ENCODE measurements at regions not wholly inside any gene's neighbourhood (a gene's known extent, or its start where the extent isn't known, plus 50 kb on each side); places are given as distances from the start of the nearest gene placed in this dataset.

- peaks cover 27% of the 10 kb centered on the region for H3K9me2 ChIP-seq (ENCODE audit: insufficient read depth)
- H3K36me3 ChIP-seq (ENCODE audit: insufficient read depth), result no peaks in the 10 kb centered on the region
- H3K4me1 ChIP-seq (ENCODE audit: insufficient read depth), result peaks cover 38% of the 10 kb centered on the region
- H3K9me3 Mint-ChIP-seq, result no peaks in the 10 kb centered on the region
- no peak for TF ChIP-seq ETS1 (IDR thresholded peaks at IDR 0.05)
- no peak for TF ChIP-seq JUNB (IDR thresholded peaks at IDR 0.05; ENCODE audit: unreplicated experiment)
- TF ChIP-seq, protein P1, sequence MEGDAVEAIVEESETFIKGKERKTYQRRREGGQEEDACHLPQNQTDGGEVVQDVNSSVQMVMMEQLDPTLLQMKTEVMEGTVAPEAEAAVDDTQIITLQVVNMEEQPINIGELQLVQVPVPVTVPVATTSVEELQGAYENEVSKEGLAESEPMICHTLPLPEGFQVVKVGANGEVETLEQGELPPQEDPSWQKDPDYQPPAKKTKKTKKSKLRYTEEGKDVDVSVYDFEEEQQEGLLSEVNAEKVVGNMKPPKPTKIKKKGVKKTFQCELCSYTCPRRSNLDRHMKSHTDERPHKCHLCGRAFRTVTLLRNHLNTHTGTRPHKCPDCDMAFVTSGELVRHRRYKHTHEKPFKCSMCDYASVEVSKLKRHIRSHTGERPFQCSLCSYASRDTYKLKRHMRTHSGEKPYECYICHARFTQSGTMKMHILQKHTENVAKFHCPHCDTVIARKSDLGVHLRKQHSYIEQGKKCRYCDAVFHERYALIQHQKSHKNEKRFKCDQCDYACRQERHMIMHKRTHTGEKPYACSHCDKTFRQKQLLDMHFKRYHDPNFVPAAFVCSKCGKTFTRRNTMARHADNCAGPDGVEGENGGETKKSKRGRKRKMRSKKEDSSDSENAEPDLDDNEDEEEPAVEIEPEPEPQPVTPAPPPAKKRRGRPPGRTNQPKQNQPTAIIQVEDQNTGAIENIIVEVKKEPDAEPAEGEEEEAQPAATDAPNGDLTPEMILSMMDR (conservative IDR thresholded peaks at IDR 0.05; ENCODE audit: low read depth in 2 of 2), result no peak
- TF ChIP-seq REST (IDR thresholded peaks at IDR 0.05; ENCODE audit: unreplicated experiment), result no peak
- no peak for TF ChIP-seq ZNF331 (CRISPR knock-in tag; IDR thresholded peaks at IDR 0.05; ENCODE audit: low read depth)
- TF ChIP-seq ZNF114 (CRISPR knock-in tag; IDR thresholded peaks at IDR 0.05), result no peak
- H3K27me3 ChIP-seq (ENCODE audit: insufficient read depth), result no peaks in the 10 kb centered on the region
- no peak for DNase-seq (ENCODE audit: low spot score)
- H3K4me2 ChIP-seq, result no peak overlapping the region
- H3F3A ChIP-seq (replicated peaks; ENCODE audit: low read depth), result no peaks in the 10 kb centered on the region
- H3K4me1 Mint-ChIP-seq, result peaks cover 33% of the 10 kb centered on the region
- no peak overlapping the region for H3K27ac ChIP-seq (ENCODE audit: low read depth)
- H4K20me1 ChIP-seq (replicated peaks; ENCODE audit: insufficient read depth), result no peaks in the 10 kb centered on the region
- no peak overlapping the region for H3K4me3 Mint-ChIP-seq
- H3K36me3 Mint-ChIP-seq (ENCODE audit: low read depth), result no peaks in the 10 kb centered on the region
- H3K27me3 Mint-ChIP-seq (ENCODE audit: insufficient read depth, low read depth, poor library complexity), result no peaks in the 10 kb centered on the region
- H2AFZ ChIP-seq, result no peak overlapping the region
- H3K79me2 ChIP-seq (replicated peaks; ENCODE audit: insufficient read depth), result no peaks in the 10 kb centered on the region
- no peak overlapping the region for H3K4me3 ChIP-seq
- no peak for ATAC-seq
- H3K27ac Mint-ChIP-seq, result peak overlapping the region; percentile 79; the same call in 1 of the 2 replicates
Observed at GRCh38 chr4:83658806-83659205, 122.9 kb downstream of the GPAT3 start.

DNA sequence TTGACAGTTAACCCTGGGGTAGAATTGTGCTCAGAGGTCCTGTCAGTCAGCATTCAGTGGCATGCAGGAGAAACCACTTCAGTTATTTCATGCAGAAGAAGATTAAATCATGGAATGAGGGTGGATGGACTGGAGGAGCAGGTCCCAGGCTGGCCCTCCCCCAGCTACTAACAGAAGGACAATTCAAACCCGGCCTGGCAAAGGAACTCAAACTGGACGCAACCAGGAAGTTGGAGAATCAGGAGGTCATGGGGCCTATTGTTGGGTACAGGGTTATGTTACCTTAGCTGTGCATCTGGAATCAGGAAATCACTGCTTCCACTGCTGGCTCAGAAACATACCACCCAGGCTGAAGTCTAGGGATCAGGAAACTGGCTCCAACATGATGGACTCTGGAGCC is 121.4 kb downstream of the GPAT3 start:
- Histone ChIP-seq H3K4me2 (no peak overlapping the region), H4K20me1 (replicated peaks; ENCODE audit: insufficient read depth) (no peaks in the 10 kb centered on the region), H3K79me2 (replicated peaks; ENCODE audit: insufficient read depth) (no peaks in the 10 kb centered on the region), H3K27me3 (ENCODE audit: insufficient read depth) (no peaks in the 10 kb centered on the region), H3K4me3 (no peak overlapping the region), H3K9me2 (ENCODE audit: insufficient read depth) (peaks cover 18% of the 10 kb centered on the region), H3K4me1 (ENCODE audit: insufficient read depth) (peaks cover 25% of the 10 kb centered on the region), H3K27ac (ENCODE audit: low read depth) (no peak overlapping the region), H3F3A (replicated peaks; ENCODE audit: low read depth) (no peaks in the 10 kb centered on the region), H2AFZ (peak overlapping the region; percentile 12; the same call in 1 of the 2 replicates), H3K36me3 (ENCODE audit: insufficient read depth) (no peaks in the 10 kb centered on the region)
- ATAC-seq (no peak), DNase-seq (ENCODE audit: low spot score) (no peak)
- peaks cover 25% of the 10 kb centered on the region for H3K4me1 Mint-ChIP-seq
- H3K9me3 Mint-ChIP-seq, result no peaks in the 10 kb centered on the region
- no peak overlapping the region for H3K4me3 Mint-ChIP-seq
- no peaks in the 10 kb centered on the region for H3K27me3 Mint-ChIP-seq (ENCODE audit: insufficient read depth, low read depth, poor library complexity)
- TF ChIP-seq NANOG (IDR thresholded peaks at IDR 0.05; ENCODE audit: borderline replicate concordance) (no peak), ZNF331 (CRISPR knock-in tag; IDR thresholded peaks at IDR 0.05; ENCODE audit: low read depth) (no peak), CREB1 (CRISPR knock-in tag; IDR thresholded peaks at IDR 0.05; ENCODE audit: low read depth) (no peak), JUNB (IDR thresholded peaks at IDR 0.05; ENCODE audit: unreplicated experiment) (no peak), ETS1 (IDR thresholded peaks at IDR 0.05) (no peak)
- no peaks in the 10 kb centered on the region for H3K36me3 Mint-ChIP-seq (ENCODE audit: low read depth)
- no peak overlapping the region for H3K27ac Mint-ChIP-seq

Small RNAs in the stretch of these regions (small RNA-seq; reads per million reads assigned to genes)
- gene RNU6-774P (ENCODE audit: low replicate concordance), result 0.07 reads per million

All from GM23338 (cell line).